GM18505 (cell line): ENCODE measurements at regions not wholly inside any gene's neighbourhood (a gene's known extent, or its start where the extent isn't known, plus 50 kb on each side); places are given as distances from the start of the nearest gene placed in this dataset.
"Not testable (repeated sequence)": the region's sequence is repeated elsewhere in the genome, so short reads cannot be mapped to it uniquely, and the experiment has no call there.

Experiments used
- ATAC-seq: cut with Tn5 transposase; IDR thresholded peaks from one replicate; pipeline ENCODE4 v1.9.1; 2021; ENCODE audit not compliant: unreplicated experiment
- POLR2A ChIP-seq: IDR thresholded peaks from 4 replicates; pipeline ENCODE4 v1.6.1; 2011; ENCODE audit warnings: borderline replicate concordance; ENCODE audit not compliant: insufficient read depth, insufficient read length; ENCODE audit errors: extremely low read depth

- ATAC-seq = no peak
- TF ChIP-seq POLR2A = no peak
These were observed 232.7 kb downstream of the RASSF9 start for GRCh38 chr12:85603556-85603955.

- ATAC-seq = no peak
- no peak for TF ChIP-seq POLR2A
These were observed 229.8 kb downstream of the RASSF9 start for GRCh38 chr12:85606455-85606854.

DNA sequence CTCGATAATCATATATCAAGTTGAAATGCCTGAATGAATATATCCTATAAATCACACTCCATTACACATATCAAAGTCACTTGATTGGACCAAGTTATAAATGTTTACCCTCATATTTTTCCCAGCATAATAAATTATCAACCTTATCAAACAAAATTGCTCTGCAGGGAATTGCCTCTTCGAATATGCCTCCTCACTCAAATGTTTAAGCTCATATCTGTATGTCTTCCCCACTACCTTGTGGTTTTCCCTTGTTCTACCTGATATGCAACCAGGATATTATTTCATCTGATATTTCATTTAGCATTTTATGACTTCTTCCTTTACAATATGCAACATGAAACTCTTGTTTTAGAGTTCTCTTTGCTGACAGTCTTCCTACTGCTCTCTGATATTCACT is 226.4 kb downstream of the RASSF9 start:
- ATAC-seq = no peak
- no peak for TF ChIP-seq POLR2A

DNA sequence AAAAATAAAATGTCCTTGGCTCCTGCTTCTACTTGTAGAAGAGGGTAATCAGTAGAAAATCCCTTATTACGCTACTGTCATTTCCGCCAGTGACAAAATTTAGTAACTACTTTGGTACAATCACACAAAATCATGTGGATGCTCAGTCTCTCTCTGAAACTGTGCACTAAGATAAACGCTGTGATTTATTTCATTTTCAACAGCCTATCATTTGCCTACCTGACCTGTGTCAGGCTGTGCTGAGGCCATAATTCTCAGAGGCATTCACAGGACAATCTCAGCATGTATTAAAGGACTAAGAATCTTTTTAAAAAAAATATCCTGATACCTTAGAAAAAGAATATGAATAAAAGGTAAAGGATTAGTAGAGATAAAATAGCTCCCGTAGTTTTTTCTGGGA is 226.0 kb downstream of the RASSF9 start:
- no peak for TF ChIP-seq POLR2A
- ATAC-seq = no peak

DNA sequence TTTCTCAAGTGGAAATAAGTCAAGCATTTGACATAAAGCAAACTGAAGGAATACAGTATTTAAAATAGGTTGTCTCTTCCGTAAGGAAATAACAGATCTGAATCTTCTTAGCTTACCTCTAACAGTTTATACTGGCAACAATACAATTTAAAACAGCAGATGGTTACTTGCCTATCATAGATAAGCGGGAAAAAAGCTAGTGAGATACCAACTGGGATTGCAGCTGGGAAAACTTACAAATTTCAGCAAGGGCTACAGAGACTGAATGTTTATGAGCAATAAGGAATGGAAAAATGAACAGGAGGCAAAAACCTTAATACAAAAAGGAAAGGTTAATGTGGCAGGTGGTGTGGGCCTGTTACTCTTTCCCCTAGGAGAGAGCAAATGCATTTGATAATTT is 220.0 kb downstream of the RASSF9 start:
- ATAC-seq = no peak

GRCh38 chr12:85617307-85618091 is 218.7 kb downstream of the RASSF9 start:
- ATAC-seq = no peak

More for the DNA sequence above, 220.0 kb downstream of the RASSF9 start:
- TF ChIP-seq POLR2A = no peak

DNA sequence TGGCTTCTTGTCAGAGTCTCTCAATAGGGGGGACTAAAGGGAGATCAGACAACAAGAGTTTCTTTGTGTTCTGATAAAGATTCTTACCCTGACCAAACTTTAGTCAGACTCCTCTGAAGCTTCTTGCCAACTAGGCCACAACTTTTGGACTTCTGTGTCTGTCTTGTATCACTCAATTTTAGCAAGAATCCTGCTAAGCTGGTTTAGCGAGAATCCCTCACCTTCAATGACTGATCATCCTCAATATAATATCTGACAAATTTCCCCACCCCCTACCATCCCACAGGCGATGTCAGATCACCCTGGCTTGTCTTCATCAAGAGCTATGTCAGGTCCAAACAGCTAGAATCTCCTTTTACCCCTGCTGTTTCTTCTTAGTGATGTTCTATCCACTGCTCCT is 215.2 kb downstream of the RASSF9 start:
- TF ChIP-seq POLR2A = no peak
- ATAC-seq = no peak

More at GRCh38 chr12:85617307-85618091, 218.7 kb downstream of the RASSF9 start:
- TF ChIP-seq POLR2A = no peak

DNA sequence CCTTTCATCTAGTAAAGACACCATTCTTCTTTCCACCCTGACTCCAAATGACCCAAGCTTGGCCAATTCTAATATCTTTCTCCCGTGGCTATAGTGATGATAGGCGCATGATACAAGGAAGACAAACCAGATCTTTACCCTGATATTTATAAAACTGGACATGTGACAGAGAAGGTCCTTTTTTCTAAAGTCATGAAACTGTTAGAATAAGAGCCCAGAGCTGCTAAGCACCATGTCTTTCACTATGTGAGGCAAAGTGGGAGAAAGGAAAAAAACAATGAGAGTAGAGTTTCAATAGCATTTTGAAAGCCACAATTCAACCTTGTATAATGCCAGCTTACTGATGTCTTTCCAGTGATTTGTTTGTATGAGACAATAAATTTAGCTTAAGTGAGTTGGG is 212.4 kb downstream of the RASSF9 start:
- ATAC-seq = no peak
- no peak for TF ChIP-seq POLR2A

GRCh38 chr12:85625467-85625866 is 210.7 kb downstream of the RASSF9 start:
- TF ChIP-seq POLR2A = no peak
- ATAC-seq = no peak

- TF ChIP-seq POLR2A = no peak
- ATAC-seq = no peak
These were observed 210.0 kb downstream of the RASSF9 start for GRCh38 chr12:85626001-85626783.

DNA sequence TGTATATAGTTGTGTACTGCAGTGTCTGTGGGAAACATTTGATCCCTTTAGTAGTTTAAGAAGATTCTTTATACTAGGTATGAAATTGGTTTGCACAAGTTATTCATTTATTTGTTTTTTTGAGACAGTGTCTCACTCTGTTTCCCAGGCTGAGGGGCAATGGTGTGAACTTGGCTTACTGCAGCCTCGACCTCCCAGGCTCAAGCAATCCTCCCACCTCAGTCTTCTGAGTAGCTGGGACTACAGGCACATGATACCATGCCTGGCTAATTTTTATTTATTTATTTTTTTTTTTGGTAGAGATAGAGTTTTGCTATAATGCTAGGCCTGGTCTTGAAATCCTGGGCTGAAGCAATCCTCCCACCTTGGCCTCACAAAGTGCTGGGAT is 209.4 kb downstream of the RASSF9 start:
- no peak for TF ChIP-seq POLR2A
- no peak for ATAC-seq

DNA sequence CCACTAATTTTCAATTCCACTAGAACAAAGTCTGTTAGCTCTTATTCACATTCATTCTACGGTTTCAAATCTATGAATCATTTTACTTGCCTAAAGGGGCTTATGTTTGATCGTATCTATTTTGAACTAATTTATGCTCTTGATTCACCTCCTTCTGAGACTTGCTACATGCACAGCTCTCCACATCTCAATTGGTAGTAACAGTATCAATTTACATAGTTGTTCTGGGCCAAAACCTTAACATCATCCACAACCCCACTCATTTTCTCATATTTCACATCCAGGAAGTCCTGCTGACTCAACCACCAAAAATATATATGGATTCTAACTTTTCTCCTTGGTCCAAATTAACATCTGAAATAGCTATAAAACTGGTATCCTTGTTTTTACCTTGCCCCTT is 208.6 kb downstream of the RASSF9 start:
- ATAC-seq = no peak
- TF ChIP-seq POLR2A = no peak

DNA sequence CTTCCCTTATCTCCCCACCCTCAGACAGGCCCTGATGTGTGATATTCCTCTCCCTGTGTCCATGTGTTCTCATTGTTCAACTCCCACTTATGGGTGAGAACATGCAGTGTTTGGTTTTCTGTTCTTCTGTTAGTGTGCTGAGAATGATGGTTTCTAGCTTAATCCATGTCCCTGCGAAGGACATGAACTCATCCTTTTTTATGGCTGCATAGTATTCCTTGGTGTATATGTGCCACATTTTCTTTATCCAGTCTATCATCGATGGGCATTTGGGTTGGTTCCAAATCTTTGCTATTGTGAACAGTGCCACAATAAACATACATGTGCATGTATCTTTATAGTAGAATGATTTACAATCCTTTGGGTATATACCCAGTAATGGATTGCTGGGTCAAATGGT is 207.6 kb downstream of the RASSF9 start:
- ATAC-seq = not testable (repeated sequence)

GRCh38 chr12:85630851-85631250 is 205.4 kb downstream of the RASSF9 start:
- no peak for TF ChIP-seq POLR2A
- no peak for ATAC-seq
